Hematopoietic multipotent progenitor cell treated with erythropoietin and hydrocortisone succinate and interleukin-3 and kit ligand, for 17 days (in vitro differentiated cells): ENCODE measurements at regions not wholly inside any gene's neighbourhood (a gene's known extent, or its start where the extent isn't known, plus 50 kb on each side); places are given as distances from the start of the nearest gene placed in this dataset.
A peak's percentile ranks its signal among the peaks of the same experiment; 100 is the strongest.

Experiments
- DNase-seq: peaks from one replicate; pipeline ENCODE4 v3.0.0-alpha.2; 2015; ENCODE audit warnings: low spot score

DNA sequence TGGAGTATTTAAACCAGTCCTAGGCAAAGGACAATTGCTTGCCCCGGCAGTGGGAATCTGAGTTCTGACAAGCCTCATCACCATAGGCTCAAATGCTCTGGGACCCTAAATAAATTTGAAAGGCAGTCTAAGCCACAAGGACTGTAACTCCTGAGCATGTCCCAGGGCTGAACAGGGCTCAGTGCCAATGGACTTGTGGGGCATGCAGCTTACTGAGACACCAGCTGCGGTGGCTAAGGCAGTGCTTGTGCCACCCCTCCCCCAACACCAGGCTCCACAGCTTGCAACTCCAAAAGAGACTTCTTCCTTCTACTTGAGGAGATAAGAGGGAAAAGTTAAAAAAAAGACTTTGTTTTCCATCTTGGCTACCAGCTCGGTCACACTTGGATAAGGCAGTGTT lies 289.7 kb upstream of the DCBLD2 start:
- DNase-seq = no peak

DNA sequence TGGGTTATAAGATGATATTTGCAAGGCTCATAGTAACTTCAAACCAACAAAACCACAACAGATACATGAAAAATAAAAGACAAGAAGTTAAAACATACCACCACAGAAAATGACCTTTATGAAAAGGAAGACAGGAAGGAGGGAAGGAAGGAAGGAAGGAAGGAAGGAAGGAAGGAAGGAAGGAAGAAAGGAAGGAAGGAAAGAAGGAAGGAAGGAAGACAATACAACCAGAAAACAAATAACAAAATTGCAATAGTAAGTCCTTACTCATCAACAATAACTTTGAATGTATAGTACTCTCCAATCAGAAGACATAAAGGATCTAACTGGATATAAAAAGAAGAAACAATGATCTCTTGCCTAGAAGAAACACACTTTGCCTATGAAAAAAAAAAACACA lies 287.4 kb upstream of the DCBLD2 start:
- DNase-seq = no peak

- DNase-seq = no peak
Measured at GRCh38 chr3:99186016-99186415, 284.5 kb upstream of the DCBLD2 start.

DNA sequence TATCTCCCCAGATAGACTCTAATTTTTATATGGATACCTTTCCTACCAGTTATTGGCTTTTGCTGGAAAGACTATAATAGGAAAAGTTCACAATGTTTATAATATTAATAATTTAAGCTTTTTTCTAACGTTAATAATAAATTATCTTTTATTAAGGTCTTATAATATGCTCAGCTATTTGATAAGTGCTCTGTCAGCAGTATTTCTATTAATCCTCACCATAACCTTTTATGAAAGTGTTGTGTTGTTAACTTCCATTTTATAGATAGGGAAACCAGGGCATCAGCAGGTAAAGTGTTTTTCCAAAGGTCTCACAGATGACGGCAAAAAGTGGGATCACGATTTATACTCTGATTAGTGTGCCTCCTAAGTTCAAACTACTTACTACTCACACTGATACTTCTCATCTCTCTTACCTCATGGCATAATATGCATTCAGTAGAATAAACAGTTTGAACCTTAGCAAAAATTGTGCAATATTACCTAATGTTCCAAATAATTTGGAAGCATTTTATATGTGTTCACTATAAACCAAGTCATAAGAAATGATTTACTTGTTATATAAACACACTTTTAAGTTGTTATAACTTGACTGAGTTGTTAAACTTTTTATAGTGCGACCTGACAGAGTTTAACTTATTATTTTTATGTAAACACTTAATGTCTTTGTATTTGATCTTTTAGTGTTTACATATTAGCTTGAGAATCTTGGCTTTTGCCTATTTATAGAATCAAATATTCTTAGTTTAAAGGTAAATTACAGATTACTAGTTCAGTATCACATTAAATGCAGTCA lies 274.9 kb upstream of the DCBLD2 start:
- DNase-seq = no peak

DNA sequence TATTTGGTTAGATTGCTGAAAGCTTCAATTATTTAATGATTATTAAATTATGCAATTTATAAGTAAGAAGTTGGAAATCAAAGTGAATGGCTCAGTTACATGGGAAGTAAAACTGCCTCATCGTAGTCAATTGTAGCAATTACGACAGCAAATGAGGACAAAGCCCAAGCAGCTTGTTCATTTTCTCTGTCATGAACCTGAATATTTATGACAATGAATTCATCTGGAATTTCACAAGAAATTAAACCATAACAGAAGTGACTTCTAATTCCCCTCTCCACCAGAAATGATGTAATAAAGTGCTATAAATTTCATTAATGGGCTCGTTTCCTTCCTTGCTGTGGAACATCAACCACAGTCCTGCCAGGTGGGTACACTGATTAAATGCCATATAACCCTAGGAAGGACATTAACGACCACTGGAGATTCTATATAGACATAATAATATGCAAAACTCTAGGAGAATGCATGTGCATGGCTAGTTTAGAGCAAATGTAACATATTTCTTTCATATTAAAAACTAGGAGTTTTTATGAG lies 273.8 kb upstream of the DCBLD2 start:
- DNase-seq = no peak

DNA sequence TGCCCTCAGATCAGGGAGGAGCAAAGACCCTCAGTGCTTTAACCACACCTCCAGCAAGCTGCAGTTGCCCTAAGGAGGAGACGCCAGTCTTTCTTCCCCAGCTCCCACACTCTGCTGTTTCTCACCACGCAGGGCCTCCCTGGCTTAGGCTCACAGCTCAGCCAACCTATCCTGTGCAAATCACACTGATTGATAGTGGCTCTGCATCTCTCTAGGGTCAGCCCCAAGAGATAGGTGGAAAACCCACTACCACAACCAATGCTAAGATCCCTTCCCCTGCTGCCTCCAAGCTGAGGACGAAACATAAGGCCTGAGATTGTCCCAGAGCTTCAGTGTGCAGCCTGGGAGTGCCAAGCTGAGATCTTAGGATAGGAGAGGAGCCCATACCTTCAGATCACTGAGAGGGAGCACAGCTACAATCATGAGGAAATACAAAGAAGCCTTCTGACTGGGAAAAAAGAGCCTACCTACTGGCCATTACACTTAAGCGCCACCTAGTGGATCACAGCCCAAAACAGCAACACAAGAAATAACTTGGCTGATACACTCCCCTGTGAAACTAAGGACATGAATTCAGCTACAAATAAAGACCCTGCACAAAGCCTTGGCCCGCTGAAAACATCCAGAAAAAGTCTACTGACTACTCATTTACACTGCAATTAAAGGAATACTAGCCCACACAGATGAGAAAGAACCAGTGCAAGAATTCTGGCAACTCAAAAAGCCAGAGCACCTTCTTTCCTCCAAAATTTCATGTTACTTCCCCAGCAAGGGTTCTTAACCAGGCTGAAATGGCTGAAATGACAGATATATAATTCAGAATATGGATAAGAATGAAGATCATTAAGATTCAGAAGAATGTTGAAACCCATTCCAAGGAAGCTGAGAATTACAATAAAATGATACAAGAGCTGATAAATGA lies 271.5 kb upstream of the DCBLD2 start:
- peak; percentile 38 for DNase-seq

DNA sequence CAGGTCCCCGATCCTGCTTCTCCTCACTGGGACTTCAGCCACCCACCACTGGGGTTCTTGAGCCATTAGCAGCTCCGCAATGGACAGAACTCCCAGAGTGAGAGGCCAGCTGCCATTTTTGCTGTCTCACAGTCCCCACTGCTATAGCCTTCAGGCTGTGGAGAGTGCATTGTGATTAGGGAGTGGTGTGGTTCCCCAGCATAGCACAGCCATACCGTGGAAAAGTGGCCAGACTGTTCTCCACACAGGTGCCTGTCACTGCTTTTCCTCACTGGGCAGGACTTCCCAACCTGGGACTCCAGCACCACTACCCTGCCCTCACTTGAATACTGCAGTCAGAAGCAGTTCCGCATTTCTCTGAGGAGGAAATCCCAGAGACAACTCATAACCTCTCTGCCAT lies 270.3 kb upstream of the DCBLD2 start:
- no peak for DNase-seq

DNA sequence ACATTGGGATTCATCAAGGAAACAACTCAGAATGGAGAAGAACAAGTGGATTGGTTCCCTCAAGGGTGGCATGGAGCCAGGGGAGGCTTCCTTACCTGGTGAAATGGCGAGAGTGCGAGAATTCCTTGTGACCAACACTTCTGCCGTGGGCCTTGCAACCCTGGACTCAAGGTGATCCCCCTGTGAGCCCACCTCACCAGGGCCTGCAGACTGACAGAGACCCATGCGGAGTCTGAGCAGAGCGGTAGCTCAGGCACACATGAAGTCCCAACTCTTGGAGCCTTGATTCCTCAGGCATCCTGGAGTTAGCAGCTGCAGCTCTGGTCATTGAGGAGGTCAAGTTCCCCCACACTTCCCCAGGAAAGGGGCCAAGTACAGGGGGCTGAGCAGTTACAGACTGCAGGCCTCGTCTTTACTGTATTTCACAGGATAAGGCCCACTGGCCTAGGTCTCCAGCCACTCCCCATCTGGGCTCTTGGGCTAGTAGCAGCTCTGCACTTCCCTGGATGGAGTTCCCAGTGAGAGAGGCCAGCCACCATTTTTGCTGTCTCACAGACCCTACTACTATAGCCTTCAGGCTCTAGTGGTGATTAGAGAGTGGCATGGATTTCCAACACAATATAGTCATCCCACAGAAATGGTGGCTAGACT lies 269.5 kb upstream of the DCBLD2 start:
- no peak for DNase-seq

- no peak for DNase-seq
Measured at GRCh38 chr3:99167071-99167470, 265.6 kb upstream of the DCBLD2 start.

DNA sequence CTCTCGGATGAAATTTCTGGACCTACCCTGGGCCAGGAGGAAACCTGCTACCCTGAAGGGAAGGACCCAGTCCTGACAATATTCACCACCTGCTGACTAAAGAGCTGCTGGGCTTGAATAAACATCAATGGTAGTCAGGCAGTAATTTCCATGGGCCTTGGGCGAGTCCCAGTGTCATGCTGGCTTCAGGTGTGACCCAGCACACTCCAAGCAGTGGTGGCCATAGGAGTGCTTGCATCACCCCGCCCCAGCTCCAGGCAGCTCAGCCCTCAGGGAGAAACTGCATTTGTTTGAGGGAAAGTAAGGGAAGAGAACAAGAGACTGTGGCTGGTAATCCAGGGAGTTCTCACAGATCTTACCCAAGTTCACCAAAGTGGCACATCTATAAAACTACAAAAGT lies 261.8 kb upstream of the DCBLD2 start:
- DNase-seq = no peak

GRCh38 chr3:99159220-99159762 lies 257.8 kb upstream of the DCBLD2 start:
- DNase-seq = no peak

DNA sequence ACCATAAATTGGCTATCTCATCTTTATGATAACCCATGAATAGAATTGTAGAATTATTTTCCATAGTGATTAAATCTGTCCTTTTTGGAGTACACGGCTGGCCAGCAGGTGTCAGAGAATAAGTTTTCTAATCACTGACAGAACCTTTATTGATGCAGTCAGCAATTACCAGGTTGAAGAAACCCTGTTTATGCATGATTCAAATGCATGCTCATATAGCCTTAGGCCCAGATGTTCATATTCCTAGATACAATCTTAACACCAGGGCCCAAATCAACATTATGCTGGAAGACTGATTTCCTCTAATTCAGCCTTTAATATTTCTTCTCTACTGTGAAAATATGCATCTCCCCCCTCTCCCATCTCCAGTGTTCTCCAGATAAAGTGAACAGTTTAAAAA lies 243.5 kb upstream of the DCBLD2 start:
- no peak for DNase-seq

GRCh38 chr3:99143493-99143892 lies 242.0 kb upstream of the DCBLD2 start:
- DNase-seq = no peak

- DNase-seq = no peak
Measured at GRCh38 chr3:99134986-99135385, 233.5 kb upstream of the DCBLD2 start.

DNA sequence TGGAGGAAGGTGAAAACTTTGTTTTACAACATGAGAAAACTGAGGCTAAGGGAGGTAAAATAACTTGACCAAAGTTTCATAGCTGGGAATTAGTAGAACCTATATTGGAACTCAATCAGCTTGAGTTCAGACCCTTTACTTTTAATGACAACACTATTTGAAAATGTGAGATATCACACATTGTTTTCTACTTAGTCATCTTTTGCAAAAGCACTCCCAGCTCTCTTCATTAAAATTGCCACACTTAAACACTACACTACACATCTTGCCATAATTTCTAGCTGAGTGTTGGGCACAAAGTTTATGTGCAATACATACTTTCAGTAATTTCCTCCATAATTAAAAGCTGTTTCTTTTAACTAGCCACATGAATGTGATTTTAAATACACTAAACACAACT lies 230.4 kb upstream of the DCBLD2 start:
- DNase-seq = no peak

DNA sequence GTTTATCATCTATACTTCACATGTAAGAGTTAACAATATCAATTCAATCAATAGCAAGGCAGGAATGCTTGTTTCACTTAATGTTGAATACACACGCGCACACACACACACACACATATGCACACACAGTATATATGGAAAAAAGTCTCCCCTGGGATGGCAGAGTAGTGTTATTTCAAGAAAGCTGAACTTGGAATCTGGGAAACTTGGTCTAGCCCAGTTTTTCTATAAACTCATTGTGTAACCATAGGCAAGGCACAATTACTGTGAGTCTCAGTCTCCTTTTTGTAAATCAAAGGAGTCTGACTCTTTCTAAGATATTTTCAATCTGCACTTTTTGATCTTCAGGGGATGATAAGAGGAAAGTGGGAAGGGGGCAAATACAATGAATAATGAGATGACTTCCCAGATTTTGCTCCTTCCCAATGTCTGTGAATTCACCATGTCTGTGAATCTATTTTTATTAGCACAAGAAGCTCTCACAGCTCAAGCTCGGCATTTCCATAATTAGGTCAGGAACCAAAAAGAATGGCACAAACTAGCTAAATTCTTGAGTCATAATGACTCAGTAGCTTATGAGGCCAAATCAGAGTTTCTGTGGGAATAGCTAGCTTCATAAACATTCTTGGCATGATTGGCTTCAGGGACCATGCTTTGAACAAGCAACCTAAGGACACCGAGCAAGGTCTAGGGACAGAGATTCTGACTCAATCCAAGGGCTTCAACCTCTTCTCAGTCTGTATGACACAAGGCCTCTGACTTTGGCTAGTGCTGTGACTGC lies 227.4 kb upstream of the DCBLD2 start:
- no peak for DNase-seq

- no peak for DNase-seq
Measured at GRCh38 chr3:99128235-99128634, 226.7 kb upstream of the DCBLD2 start.

DNA sequence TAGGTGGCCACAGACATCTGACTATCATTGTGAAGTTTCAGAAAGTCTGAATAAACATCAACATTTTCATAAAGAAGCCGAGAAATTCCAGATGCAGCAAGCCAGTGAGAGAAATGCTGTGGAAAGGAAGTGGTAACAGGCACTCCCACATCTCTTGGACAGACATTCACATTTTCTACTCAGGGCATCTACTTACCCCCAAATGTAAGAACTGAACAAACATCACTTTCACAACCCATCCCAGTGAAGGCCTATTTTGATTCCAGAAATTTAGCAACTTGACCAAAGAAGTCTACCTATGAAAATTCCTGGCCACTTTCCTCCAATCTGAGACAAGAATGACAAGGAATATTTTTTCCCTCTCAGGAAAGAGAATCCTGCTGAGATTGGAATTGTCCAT lies 224.8 kb upstream of the DCBLD2 start:
- no peak for DNase-seq

- no peak for DNase-seq
Measured at GRCh38 chr3:99119385-99119784, 217.9 kb upstream of the DCBLD2 start.

DNA sequence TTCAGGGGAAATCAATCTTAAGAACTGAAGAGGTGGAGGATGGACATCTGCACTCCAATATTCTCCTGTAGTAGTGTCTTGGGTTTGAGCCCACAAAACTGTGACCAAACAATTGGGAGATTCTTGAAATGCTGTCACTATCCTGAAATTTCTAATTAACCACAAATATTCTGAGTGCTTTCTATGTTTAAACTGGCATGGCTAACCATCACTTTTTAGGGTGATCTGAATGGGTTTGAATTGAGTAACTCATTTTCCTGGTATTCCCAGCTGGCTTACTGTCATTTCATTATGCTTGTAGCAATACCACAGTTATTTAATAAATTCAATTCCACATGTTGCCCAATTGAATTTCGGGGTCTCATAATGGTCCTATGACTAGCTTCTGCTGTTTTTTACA lies 216.9 kb upstream of the DCBLD2 start:
- DNase-seq = no peak

DNA sequence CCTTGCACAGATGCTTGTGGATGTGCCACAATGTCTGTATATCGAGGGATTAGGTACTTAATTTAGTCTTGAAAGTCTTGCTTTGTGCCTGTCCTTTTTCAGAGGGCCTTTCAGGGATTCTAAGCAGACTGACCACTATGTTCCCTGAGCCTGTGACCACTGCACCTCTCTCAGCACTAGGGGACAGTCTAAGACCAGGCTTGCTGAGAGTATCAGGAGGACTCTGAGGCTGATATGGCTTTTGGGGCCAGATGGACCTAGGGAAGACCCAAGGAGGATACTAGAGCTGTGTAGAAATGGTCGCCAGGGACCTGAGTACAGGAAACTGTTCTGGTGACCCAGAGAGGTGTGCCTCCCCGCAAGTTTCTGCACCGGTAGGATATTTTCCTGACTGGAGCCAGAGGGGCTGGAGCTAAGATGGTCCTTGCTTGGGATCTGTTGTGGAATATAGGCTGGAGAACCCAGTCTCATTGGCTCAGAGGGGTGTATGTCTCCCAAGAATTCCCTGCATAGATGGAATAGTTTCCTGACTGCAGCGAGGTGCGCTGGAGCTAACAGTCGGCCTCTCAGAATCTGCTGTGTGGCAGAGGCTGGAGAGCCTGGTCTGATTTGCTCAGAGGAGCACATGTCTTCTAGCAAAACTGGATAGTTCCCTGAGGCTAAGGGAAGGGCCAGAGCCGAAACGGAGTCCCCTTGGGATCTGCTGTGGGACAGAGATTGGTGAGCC lies 213.2 kb upstream of the DCBLD2 start:
- no peak for DNase-seq
